ENCODE measurements at regions not wholly inside any gene's neighbourhood (a gene's known extent, or its start where the extent isn't known, plus 50 kb on each side); places are given as distances from the start of the nearest gene placed in this dataset.

GRCh38 chr16:75919664-75920063 lies 193.4 kb upstream of the CPHXL start:
- TF ChIP-seq CTCF (IDR thresholded peaks at IDR 0.05; ENCODE audit: low read depth, low read length) (no peak), EZH2phosphoT487 (IDR thresholded peaks at IDR 0.05; ENCODE audit: low read depth) (no peak)

Measured in OCI-LY3 (cell line).